ENCODE measurements at regions not wholly inside any gene's neighbourhood (a gene's known extent, or its start where the extent isn't known, plus 50 kb on each side); places are given as distances from the start of the nearest gene placed in this dataset.
"Not testable (repeated sequence)": the region's sequence is repeated elsewhere in the genome, so short reads cannot be mapped to it uniquely, and the experiment has no call there.

DNA sequence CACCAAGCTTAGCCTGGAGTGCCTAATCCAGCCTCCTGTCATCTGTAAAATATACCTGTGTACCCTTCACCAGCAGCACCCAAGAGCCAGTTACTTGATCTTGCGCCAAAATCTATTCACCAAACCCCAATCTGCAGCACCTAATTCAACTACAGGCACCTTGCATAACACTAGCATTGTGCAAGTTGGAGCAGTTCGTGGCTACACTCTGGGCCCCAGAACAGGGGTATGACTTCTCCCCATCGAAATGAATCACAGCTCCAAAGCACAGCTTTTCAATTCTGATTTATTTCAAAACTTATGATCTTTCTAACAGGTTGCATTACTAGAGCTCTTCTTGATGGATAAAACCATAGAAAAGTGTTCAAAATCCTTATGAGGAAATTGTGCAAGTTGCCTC lies 100.4 kb upstream of the TCF21 start:
- Histone ChIP-seq H3K4me3 (ENCODE audit: insufficient read length, low read depth) (no peak overlapping the region), H3K9me3 (ENCODE audit: insufficient read depth, low read length) (peaks cover 8% of the 10 kb centered on the region; the same call in 1 of the 2 replicates), H3K36me3 (ENCODE audit: insufficient read depth, insufficient read length, low read length) (no peaks in the 10 kb centered on the region), H3K27me3 (ENCODE audit: insufficient read depth, insufficient read length) (no peaks in the 10 kb centered on the region), H3K4me1 (ENCODE audit: insufficient read depth, insufficient read length) (no peaks in the 10 kb centered on the region), H3K9ac (ENCODE audit: insufficient read length, low read depth) (no peak overlapping the region)
- DNase-seq (ENCODE audit: low read depth, low spot score): no peak
- no peak for TF ChIP-seq ZNF274 (IDR thresholded peaks at IDR 0.05; ENCODE audit: low read depth, low read length)
- TF ChIP-seq SUZ12 (IDR thresholded peaks at IDR 0.05; ENCODE audit: extremely low read depth, insufficient read depth, insufficient read length): no peak
- TF ChIP-seq YY1 (IDR thresholded peaks at IDR 0.05; ENCODE audit: insufficient read depth, insufficient read length): no peak

DNA sequence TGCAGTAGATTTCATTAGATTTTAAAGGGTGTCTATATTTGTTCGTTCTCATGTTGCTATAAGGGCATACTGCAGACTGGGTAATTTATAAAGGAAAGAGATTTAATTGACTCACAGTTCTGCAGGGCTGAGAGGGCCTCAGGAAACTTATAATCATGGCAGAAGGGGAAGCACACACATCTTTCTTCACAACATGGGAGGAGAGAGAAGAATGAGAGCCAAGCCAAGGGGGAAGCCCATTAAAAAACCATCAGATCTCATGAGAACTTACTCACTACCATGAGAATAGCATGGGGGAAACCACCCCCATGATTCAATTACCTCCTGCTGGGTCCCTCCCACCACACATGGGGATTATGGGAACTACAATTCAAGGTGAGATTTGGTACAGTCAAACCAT lies 99.5 kb upstream of the TCF21 start:
- not testable (repeated sequence) for H3K36me3 ChIP-seq (ENCODE audit: insufficient read depth, insufficient read length, low read length); H3K9me3 ChIP-seq (ENCODE audit: insufficient read depth, low read length); H3K27me3 ChIP-seq (ENCODE audit: insufficient read depth, insufficient read length); DNase-seq (ENCODE audit: low read depth, low spot score); H3K4me1 ChIP-seq (ENCODE audit: insufficient read depth, insufficient read length); H3K4me3 ChIP-seq (ENCODE audit: insufficient read length, low read depth); H3K9ac ChIP-seq (ENCODE audit: insufficient read length, low read depth)

DNA sequence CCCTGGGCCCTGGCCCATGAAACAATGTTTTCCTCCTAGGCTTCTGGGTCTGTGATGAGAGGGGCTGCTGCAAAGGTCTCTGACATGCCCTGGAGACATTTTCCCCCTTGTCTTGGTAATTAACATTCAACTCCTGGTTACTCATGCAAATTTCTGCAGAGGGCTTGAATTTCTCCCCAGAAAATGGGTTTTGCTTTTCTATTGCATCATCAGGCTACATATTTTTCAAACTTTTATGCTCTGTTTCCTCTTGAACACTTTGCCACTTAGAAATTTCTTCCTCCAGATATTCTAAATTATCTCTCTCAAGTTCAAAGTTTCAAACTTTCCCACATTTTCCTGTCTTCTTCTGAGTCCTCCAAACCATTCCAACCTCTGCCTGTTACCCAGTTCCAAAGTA lies 98.2 kb upstream of the TCF21 start:
- not testable (repeated sequence) for H3K36me3 ChIP-seq (ENCODE audit: insufficient read depth, insufficient read length, low read length); DNase-seq (ENCODE audit: low read depth, low spot score); H3K27me3 ChIP-seq (ENCODE audit: insufficient read depth, insufficient read length); H3K4me3 ChIP-seq (ENCODE audit: insufficient read length, low read depth); H3K9ac ChIP-seq (ENCODE audit: insufficient read length, low read depth); H3K4me1 ChIP-seq (ENCODE audit: insufficient read depth, insufficient read length); H3K9me3 ChIP-seq (ENCODE audit: insufficient read depth, low read length)

DNA sequence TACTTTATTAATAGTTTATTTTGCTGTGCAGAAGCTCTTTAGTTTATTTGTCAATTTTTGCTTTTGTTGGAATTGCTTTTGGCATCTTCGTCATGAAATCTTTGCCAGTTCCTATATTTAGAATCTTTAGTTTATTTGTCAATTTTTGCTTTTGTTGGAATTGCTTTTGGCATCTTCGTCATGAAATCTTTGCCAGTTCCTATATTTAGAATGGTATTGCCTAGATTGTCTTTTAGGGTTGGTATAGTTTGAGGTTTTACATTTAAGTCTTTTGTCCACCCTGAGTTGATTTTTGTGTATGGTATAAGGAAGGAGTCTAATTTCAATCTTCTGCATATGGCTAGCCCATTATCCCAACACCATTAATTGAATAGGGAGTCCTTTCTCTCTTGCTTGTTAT lies 93.9 kb upstream of the TCF21 start:
- H3K4me3 ChIP-seq (ENCODE audit: insufficient read length, low read depth); H3K27me3 ChIP-seq (ENCODE audit: insufficient read depth, insufficient read length); DNase-seq (ENCODE audit: low read depth, low spot score); H3K4me1 ChIP-seq (ENCODE audit: insufficient read depth, insufficient read length); H3K36me3 ChIP-seq (ENCODE audit: insufficient read depth, insufficient read length, low read length); H3K9me3 ChIP-seq (ENCODE audit: insufficient read depth, low read length); H3K9ac ChIP-seq (ENCODE audit: insufficient read length, low read depth): not testable (repeated sequence)

DNA sequence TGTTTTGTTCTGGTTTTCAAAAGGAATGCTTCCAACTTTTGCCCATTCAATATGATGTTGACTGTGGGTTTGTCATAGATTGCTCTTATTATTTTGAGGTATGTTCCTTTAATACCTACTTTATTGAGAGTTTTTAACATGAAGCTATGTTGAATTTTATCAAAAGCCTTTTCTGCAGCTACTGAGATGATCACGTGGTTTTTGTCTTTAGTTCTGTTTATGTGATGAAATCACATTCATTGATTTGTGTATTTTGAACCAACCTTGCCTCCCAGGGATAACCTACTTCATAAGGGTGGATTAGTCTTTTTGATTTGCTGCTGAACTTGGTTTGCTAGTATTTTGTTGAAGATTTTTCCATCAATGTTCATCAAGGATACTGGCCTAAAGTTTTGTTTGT lies 92.7 kb upstream of the TCF21 start:
- Histone ChIP-seq H3K9ac (ENCODE audit: insufficient read length, low read depth) (no peak overlapping the region), H3K36me3 (ENCODE audit: insufficient read depth, insufficient read length, low read length) (no peaks in the 10 kb centered on the region), H3K4me1 (ENCODE audit: insufficient read depth, insufficient read length) (no peaks in the 10 kb centered on the region), H3K9me3 (ENCODE audit: insufficient read depth, low read length) (no peaks in the 10 kb centered on the region), H3K4me3 (ENCODE audit: insufficient read length, low read depth) (no peak overlapping the region), H3K27me3 (ENCODE audit: insufficient read depth, insufficient read length) (no peaks in the 10 kb centered on the region)
- TF ChIP-seq SUZ12 (IDR thresholded peaks at IDR 0.05; ENCODE audit: extremely low read depth, insufficient read depth, insufficient read length) (no peak), ZNF274 (IDR thresholded peaks at IDR 0.05; ENCODE audit: low read depth, low read length) (no peak), YY1 (IDR thresholded peaks at IDR 0.05; ENCODE audit: insufficient read depth, insufficient read length) (no peak)
- DNase-seq (ENCODE audit: low read depth, low spot score): no peak

DNA sequence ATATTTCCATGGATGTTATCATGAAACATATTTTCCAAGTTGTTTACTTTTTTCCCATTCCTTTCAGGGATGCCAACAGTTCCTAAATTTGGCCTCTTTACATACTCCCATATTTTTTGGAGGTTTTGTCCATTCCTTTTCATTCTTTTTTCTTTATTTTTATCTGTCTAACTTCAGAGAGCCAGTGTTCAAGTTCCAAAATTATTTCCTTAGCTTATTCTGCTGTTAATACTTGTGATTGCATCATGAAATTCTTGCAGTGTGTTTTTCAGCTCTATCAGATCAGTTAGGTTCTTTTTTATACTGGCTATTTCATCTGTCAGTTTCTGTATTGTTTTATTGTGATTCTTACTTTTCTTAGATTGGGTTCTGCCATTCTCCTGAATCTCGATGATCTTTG lies 89.9 kb upstream of the TCF21 start:
- Histone ChIP-seq H3K36me3 (ENCODE audit: insufficient read depth, insufficient read length, low read length) (no peaks in the 10 kb centered on the region), H3K4me1 (ENCODE audit: insufficient read depth, insufficient read length) (no peaks in the 10 kb centered on the region), H3K9me3 (ENCODE audit: insufficient read depth, low read length) (no peaks in the 10 kb centered on the region), H3K4me3 (ENCODE audit: insufficient read length, low read depth) (no peak overlapping the region), H3K27me3 (ENCODE audit: insufficient read depth, insufficient read length) (no peaks in the 10 kb centered on the region), H3K9ac (ENCODE audit: insufficient read length, low read depth) (no peak overlapping the region)
- TF ChIP-seq YY1 (IDR thresholded peaks at IDR 0.05; ENCODE audit: insufficient read depth, insufficient read length) (no peak), SUZ12 (IDR thresholded peaks at IDR 0.05; ENCODE audit: extremely low read depth, insufficient read depth, insufficient read length) (no peak), ZNF274 (IDR thresholded peaks at IDR 0.05; ENCODE audit: low read depth, low read length) (no peak)
- DNase-seq (ENCODE audit: low read depth, low spot score): no peak

DNA sequence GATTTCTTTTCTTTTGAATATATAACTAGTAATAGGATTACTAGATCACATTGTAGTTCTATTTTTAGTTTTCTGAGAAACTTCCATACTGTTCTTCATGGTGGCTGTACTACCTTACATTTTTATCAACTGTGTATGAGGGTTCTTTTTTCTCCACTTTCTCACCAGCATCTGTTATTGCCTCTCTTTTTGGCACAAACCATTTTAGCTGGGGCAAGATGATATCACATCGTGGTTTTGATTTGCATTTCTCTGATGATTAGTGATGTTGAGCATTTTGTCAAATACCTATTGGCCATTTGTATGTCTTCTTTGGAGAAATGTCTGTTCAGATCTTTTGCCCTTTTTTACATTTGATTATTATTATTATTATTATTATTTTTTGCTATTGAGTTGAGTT lies 86.1 kb upstream of the TCF21 start:
- no peak for DNase-seq (ENCODE audit: low read depth, low spot score)
- no peaks in the 10 kb centered on the region for H3K27me3 ChIP-seq (ENCODE audit: insufficient read depth, insufficient read length)

DNA sequence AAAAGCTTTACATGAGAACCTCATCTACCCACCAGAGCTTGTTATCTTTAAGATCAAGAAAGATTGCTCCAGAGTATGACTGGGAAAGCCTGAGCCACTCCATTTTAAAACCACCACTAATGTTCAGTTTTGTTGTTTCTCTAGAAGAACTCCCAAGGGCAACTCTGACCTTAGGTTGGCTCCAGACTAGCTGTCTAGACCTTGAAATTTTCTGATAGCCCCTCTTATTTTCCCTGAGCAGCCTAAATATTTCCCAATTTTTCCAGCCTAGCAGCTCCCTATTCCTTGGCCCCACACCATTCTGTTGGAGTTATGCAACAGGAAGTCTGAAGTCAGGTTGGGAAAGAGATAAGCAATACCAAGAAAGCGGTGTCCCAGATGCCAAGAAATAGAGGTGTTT lies 84.6 kb upstream of the TCF21 start:
- Histone ChIP-seq H3K4me1 (ENCODE audit: insufficient read depth, insufficient read length) (no peaks in the 10 kb centered on the region), H3K27me3 (ENCODE audit: insufficient read depth, insufficient read length) (no peaks in the 10 kb centered on the region)
- no peak for DNase-seq (ENCODE audit: low read depth, low spot score)

More for the DNA sequence above, 86.1 kb upstream of the TCF21 start:
- H3K4me1 ChIP-seq (ENCODE audit: insufficient read depth, insufficient read length): no peaks in the 10 kb centered on the region
- no peaks in the 10 kb centered on the region for H3K36me3 ChIP-seq (ENCODE audit: insufficient read depth, insufficient read length, low read length)
- no peaks in the 10 kb centered on the region for H3K9me3 ChIP-seq (ENCODE audit: insufficient read depth, low read length)
- H3K9ac ChIP-seq (ENCODE audit: insufficient read length, low read depth): no peak overlapping the region
- H3K4me3 ChIP-seq (ENCODE audit: insufficient read length, low read depth): no peak overlapping the region
- no peak for TF ChIP-seq ZNF274 (IDR thresholded peaks at IDR 0.05; ENCODE audit: low read depth, low read length)
- no peak for TF ChIP-seq YY1 (IDR thresholded peaks at IDR 0.05; ENCODE audit: insufficient read depth, insufficient read length)
- TF ChIP-seq SUZ12 (IDR thresholded peaks at IDR 0.05; ENCODE audit: extremely low read depth, insufficient read depth, insufficient read length): no peak

More for the DNA sequence above, 84.6 kb upstream of the TCF21 start:
- Histone ChIP-seq H3K9me3 (ENCODE audit: insufficient read depth, low read length) (no peaks in the 10 kb centered on the region), H3K4me3 (ENCODE audit: insufficient read length, low read depth) (no peak overlapping the region), H3K9ac (ENCODE audit: insufficient read length, low read depth) (no peak overlapping the region), H3K36me3 (ENCODE audit: insufficient read depth, insufficient read length, low read length) (no peaks in the 10 kb centered on the region)
- TF ChIP-seq YY1 (IDR thresholded peaks at IDR 0.05; ENCODE audit: insufficient read depth, insufficient read length) (no peak), SUZ12 (IDR thresholded peaks at IDR 0.05; ENCODE audit: extremely low read depth, insufficient read depth, insufficient read length) (no peak), ZNF274 (IDR thresholded peaks at IDR 0.05; ENCODE audit: low read depth, low read length) (no peak)
